ENCODE measurements at regions not wholly inside any gene's neighbourhood (a gene's known extent, or its start where the extent isn't known, plus 50 kb on each side); places are given as distances from the start of the nearest gene placed in this dataset.

DNA sequence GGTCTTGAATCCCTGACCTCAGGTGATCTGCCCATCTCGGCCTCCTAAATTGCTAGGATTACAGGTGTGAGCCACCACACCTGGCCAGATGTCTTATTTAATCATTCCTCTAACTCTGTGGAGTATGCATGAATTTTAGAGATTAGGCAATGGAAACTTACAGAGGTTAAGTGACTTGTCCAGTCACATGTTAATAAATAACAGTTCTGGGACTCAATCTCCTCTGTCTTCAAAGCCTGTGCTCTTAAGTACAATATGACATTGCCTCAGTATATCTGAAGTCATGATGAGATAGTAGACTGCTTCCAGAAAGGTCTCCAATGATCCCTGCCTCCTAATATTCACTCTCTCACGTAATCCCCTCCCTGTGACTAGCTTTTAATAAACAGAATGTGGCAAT lies 72.9 kb upstream of the TDRD3 start:
- TF ChIP-seq, protein P1, sequence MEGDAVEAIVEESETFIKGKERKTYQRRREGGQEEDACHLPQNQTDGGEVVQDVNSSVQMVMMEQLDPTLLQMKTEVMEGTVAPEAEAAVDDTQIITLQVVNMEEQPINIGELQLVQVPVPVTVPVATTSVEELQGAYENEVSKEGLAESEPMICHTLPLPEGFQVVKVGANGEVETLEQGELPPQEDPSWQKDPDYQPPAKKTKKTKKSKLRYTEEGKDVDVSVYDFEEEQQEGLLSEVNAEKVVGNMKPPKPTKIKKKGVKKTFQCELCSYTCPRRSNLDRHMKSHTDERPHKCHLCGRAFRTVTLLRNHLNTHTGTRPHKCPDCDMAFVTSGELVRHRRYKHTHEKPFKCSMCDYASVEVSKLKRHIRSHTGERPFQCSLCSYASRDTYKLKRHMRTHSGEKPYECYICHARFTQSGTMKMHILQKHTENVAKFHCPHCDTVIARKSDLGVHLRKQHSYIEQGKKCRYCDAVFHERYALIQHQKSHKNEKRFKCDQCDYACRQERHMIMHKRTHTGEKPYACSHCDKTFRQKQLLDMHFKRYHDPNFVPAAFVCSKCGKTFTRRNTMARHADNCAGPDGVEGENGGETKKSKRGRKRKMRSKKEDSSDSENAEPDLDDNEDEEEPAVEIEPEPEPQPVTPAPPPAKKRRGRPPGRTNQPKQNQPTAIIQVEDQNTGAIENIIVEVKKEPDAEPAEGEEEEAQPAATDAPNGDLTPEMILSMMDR (conservative IDR thresholded peaks at IDR 0.05) = no peak
- no peak for TF ChIP-seq ZFX (IDR thresholded peaks at IDR 0.05)
